Ectodermal cell (in vitro differentiated cells): ENCODE measurements at regions not wholly inside any gene's neighbourhood (a gene's known extent, or its start where the extent isn't known, plus 50 kb on each side); places are given as distances from the start of the nearest gene placed in this dataset.

ENCODE experiments used
- H3K27ac ChIP-seq: 2 replicates; pipeline ENCODE4 v1.7.0; 2013; ENCODE audit warnings: mild to moderate bottlenecking, low read depth, low read length; ENCODE audit not compliant: insufficient read depth, poor library complexity, severe bottlenecking
- H3K27me3 ChIP-seq: 2 replicates; pipeline ENCODE4 v1.7.0; 2013; ENCODE audit warnings: mild to moderate bottlenecking, low read length; ENCODE audit not compliant: insufficient read depth, control insufficient read depth, poor library complexity, severe bottlenecking
- H3K36me3 ChIP-seq: one replicate; pipeline ENCODE4 v1.7.0; 2013; ENCODE audit warnings: low read length; ENCODE audit not compliant: control insufficient read depth, insufficient read depth
- H3K4me1 ChIP-seq: one replicate; pipeline ENCODE4 v1.7.0; 2013; ENCODE audit warnings: low read length; ENCODE audit not compliant: control insufficient read depth, insufficient read depth
- H3K4me3 ChIP-seq: 2 replicates; pipeline ENCODE4 v1.7.0; 2013; ENCODE audit warnings: low read depth, low read length, control low read depth; ENCODE audit not compliant: insufficient read depth
- H3K9me3 ChIP-seq: 2 replicates; pipeline ENCODE4 v1.7.0; 2013; ENCODE audit warnings: mild to moderate bottlenecking, low read length, moderate library complexity; ENCODE audit not compliant: control insufficient read depth
- WGBS, 2 experiments: methylation state at CpG; one replicate each; pipeline ENCODE4 v1.1.7; 2013; ENCODE audit warnings: missing lambda C conversion rate in 2 of 2; 5-methylcytosine and 5-hydroxymethylcytosine counted together

DNA sequence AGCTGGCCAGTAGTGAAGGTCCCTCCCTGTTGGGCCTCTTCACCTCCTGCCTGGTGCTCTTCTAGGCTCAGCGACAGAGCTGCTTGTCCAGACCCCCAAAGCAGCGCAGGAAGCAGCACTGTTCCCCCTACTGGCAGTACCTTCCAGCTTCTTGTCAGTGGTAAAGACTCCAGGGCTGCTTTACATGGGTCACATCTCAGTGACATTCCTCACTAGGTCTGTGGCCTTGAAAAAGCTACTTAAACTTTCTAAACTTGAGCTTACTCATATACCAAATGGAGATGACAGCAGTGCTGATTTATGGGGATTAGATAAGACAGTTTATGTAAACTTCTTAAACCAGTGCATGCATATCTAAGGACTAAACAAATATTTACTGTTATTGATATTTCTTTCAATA is 117.3 kb downstream of the FAT4 start:
- H3K36me3 ChIP-seq = no peaks in the 10 kb centered on the region
- no peaks in the 10 kb centered on the region for H3K9me3 ChIP-seq
- H3K27me3 ChIP-seq = no peaks in the 10 kb centered on the region
- 27 to 35% methylated on average over 2 of the region's 2 CpGs for WGBS, 2 experiments
- no peak overlapping the region for H3K27ac ChIP-seq
- H3K4me3 ChIP-seq = no peak overlapping the region
- H3K4me1 ChIP-seq = no peaks in the 10 kb centered on the region

DNA sequence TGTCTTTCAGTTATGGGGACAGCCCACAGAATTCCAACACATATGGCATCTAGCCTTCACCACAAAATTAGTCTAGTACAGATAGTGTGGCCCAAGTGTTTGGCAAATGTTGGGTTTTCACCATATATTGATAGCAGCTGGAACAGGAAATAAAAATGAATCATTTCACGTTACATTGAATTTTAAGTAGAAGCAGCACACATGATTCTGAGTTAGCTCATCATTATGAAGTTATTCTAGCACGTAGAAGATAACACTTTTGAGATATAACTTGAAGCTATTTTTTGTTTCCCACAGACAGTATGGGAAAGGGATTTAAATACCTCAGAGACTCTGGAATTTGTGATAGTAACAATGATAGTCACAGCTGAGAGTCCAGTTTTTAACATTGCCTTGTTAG is 118.7 kb downstream of the FAT4 start:
- Histone ChIP-seq H3K4me3 (no peak overlapping the region), H3K9me3 (no peaks in the 10 kb centered on the region), H3K27ac (no peak overlapping the region), H3K36me3 (no peaks in the 10 kb centered on the region), H3K27me3 (no peaks in the 10 kb centered on the region), H3K4me1 (no peaks in the 10 kb centered on the region)
- WGBS, 2 experiments = 94 to 100% methylated on average over 2 of the region's 2 CpGs

- Histone ChIP-seq H3K36me3 (no peaks in the 10 kb centered on the region), H3K4me3 (no peak overlapping the region), H3K9me3 (no peaks in the 10 kb centered on the region), H3K27me3 (no peaks in the 10 kb centered on the region), H3K27ac (no peak overlapping the region), H3K4me1 (no peaks in the 10 kb centered on the region)
- 94 to 97% methylated on average over 2 of the region's 3 CpGs for WGBS, 2 experiments
Observed at GRCh38 chr4:125434136-125434535, 119.4 kb downstream of the FAT4 start.

- Histone ChIP-seq H3K27ac (no peak overlapping the region), H3K36me3 (no peaks in the 10 kb centered on the region), H3K9me3 (no peaks in the 10 kb centered on the region), H3K4me3 (no peak overlapping the region), H3K27me3 (no peaks in the 10 kb centered on the region), H3K4me1 (no peaks in the 10 kb centered on the region)
- WGBS, 2 experiments = 92 to 100% methylated on average over 1 of the region's 1 CpG
Observed at GRCh38 chr4:125440814-125441213, 126.1 kb downstream of the FAT4 start.

GRCh38 chr4:125444166-125444565 is 129.4 kb downstream of the FAT4 start:
- Histone ChIP-seq H3K36me3 (no peaks in the 10 kb centered on the region), H3K27me3 (no peaks in the 10 kb centered on the region), H3K4me1 (no peaks in the 10 kb centered on the region), H3K4me3 (no peak overlapping the region), H3K9me3 (no peaks in the 10 kb centered on the region), H3K27ac (no peak overlapping the region)
- WGBS, 2 experiments = 84 to 92% methylated on average over 1 of the region's 1 CpG

DNA sequence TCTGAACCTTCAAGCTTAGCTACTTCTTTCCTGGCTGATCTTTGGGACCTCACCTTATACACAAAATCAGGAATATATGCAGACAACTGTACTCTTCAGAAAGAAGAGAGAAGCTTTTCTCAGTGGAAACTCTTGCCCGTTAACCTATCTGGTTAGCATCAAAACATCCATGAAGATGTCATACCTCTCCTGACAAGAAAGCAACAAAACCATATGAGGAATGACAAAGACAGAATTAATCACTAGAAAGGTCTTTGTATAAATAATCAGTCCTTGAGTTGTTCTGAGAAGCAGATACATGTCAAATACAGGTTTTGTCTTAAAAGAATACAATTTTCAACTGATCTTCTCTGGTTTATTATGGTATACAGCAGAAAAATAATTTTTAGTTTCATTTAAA is 130.8 kb downstream of the FAT4 start:
- Histone ChIP-seq H3K9me3 (no peaks in the 10 kb centered on the region), H3K4me1 (no peaks in the 10 kb centered on the region), H3K27ac (no peak overlapping the region), H3K27me3 (no peaks in the 10 kb centered on the region), H3K4me3 (no peak overlapping the region), H3K36me3 (no peaks in the 10 kb centered on the region)
- WGBS, 2 experiments = 100% methylated on average over 1 of the region's 1 CpG

DNA sequence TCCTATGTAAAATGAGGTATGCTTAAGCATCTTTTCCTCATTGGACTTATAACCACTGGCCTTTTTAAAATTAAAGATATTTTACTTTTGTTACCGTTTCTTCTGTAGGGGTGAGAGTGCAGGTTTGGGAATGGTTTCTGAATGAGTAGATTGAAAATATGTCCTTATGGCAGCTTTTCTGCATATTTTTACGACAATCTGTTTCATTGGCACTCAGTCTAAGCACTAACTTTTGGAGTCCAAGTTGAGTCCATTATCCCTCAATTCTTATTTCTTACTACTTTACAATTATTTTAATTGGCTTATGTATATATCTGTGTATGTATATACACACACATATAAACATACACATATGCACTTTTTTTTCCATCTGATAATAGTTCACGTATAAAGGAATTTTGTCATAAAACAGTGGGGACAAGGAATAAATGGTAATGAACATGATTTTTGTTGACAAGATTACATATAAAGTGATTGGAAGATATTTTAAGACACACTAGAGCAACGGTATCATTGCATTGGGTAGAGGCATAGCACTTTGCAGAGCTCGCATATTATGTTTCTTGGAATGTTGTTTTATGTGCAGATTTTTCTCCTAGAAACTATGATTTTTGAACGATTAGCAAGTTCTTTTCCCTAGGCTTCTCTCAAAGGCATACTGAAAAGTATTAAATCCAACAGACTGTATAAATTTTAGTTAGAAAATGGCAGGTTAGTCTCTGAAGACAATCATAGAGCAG is 133.0 kb downstream of the FAT4 start:
- no peaks in the 10 kb centered on the region for H3K27me3 ChIP-seq
- H3K36me3 ChIP-seq = no peaks in the 10 kb centered on the region
- no peak overlapping the region for H3K27ac ChIP-seq
- H3K9me3 ChIP-seq = no peaks in the 10 kb centered on the region
- WGBS, 2 experiments = 96 to 100% methylated on average over 5 of the region's 6 CpGs
- H3K4me1 ChIP-seq = no peaks in the 10 kb centered on the region
- H3K4me3 ChIP-seq = no peak overlapping the region

DNA sequence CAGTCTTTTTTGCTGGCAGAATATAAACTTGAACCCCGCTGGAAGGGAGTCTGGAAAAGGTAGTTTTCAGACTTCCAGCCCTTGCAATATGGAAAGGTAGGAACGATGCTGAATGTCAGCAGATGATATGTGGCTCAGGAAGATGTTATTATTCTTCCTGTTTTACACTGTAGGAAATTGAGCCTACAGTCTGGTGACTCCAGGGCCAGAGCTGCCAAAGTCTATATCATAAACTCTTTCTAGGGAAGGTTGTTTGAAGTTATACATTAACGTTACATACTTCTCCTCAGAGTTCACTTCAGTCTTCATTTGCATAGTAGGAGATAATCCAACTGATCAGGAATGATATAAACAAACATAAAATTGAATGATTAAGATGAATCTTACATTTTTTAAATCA is 141.3 kb downstream of the FAT4 start:
- 90 to 98% methylated on average over 2 of the region's 3 CpGs for WGBS, 2 experiments
- Histone ChIP-seq H3K27ac (no peak overlapping the region), H3K4me1 (no peaks in the 10 kb centered on the region), H3K9me3 (no peaks in the 10 kb centered on the region), H3K4me3 (no peak overlapping the region), H3K27me3 (no peaks in the 10 kb centered on the region), H3K36me3 (no peaks in the 10 kb centered on the region)

- Histone ChIP-seq H3K27me3 (no peaks in the 10 kb centered on the region), H3K36me3 (no peaks in the 10 kb centered on the region), H3K9me3 (no peaks in the 10 kb centered on the region), H3K4me3 (no peak overlapping the region), H3K4me1 (no peaks in the 10 kb centered on the region), H3K27ac (no peak overlapping the region)
- WGBS, 2 experiments = 80 to 83% methylated on average over 1 of the region's 1 CpG
Observed at GRCh38 chr4:125459531-125459930, 144.8 kb downstream of the FAT4 start.

DNA sequence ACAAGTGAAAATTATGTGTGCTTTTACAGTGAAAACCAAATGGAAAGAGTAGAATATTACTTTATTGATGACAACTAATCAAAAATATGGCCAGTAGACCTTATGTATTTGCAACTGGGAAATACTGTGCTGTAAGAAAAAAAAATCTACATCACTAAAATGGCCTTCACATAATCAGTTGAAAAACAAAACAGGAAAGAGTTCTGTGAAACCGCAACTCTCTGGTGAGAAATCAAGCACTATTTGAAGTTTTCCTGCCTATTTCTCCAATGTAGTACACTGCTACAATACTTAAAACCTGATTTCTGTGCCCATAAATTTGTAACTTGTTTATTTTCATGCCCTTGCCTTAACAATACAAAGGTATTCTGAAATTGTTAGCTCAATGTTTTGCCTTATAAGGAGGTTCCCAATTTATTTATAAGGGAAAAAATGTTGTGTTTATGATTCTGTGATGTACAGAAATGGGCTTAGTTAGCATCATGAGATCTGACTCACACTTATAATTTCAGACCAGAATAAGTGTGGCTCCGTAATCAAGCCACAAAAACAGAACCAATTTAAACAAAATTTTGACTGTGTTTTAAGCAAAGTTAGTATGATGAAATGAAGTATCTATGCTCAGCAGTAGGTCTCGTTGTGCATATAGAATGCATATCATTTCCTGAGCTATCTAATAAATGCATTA is 147.1 kb downstream of the FAT4 start:
- WGBS, 2 experiments = 93 to 98% methylated on average over 1 to 3 of the region's 3 CpGs
- H3K27me3 ChIP-seq = no peaks in the 10 kb centered on the region
- no peaks in the 10 kb centered on the region for H3K9me3 ChIP-seq
- no peak overlapping the region for H3K4me3 ChIP-seq
- no peaks in the 10 kb centered on the region for H3K36me3 ChIP-seq
- no peak overlapping the region for H3K27ac ChIP-seq
- no peaks in the 10 kb centered on the region for H3K4me1 ChIP-seq
